HG03175 (cell line): ENCODE measurements at regions not wholly inside any gene's neighbourhood (a gene's known extent, or its start where the extent isn't known, plus 50 kb on each side); places are given as distances from the start of the nearest gene placed in this dataset.

Experiments
- ATAC-seq: cut with Tn5 transposase; IDR thresholded peaks from one replicate; pipeline ENCODE4 v1.9.1; 2021; ENCODE audit warnings: mild to moderate bottlenecking, moderate library complexity; ENCODE audit not compliant: unreplicated experiment

DNA sequence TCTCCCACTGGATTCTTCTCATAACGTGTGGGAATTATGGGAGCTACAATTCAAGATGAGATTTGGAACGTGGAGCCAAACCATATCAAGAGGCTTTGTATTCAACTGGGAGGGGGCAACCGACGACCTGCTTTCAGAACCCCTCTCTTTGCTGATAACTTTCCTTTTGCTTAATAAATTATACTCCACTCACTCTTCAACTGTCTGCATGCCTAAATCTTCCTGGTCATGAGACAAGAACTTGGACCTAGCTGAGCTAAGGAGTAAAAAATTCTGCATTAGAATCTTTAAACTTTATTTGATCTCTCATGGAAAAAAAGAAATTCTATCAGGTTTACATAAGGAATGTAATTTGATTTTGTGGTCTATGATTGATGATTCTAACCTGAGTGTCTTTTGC, 86.7 kb upstream of the CYYR1 start:
- no peak for ATAC-seq

DNA sequence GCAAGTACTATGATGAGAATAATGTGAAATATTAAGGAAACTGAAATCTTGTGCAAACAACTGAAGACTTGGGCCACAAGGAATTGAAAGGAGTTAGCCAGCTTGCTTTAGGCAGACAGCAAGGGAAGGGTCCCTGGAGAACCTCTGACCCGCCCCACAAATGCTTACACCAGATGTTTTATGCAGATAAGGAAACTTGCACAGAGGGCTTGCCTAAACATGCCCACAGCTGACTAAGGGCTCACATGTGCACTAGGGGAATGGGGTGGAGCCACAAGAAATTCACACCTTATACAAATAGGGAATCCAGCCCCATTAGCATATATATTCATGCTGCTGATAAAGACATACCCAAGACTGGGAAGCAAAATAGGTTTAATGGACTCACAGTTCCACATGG, 86.1 kb upstream of the CYYR1 start:
- no peak for ATAC-seq

DNA sequence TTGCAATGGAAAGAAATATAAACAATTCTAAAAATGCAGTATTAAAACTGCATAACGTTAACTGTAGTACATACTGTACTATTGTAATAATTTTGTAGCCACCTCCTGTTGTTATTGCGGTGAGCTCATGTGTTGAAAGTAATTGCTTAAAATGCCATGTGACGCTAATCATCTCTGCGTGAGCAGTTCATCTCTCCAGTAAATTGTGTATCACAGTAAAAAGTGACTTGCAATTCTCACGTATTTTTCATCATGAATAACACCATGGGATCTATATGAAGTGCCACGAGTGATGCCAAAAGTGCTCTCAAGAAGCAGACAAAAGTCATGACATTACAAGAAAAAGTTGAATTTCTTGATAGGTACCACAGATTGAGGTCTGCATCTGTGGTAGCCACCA, 82.4 kb upstream of the CYYR1 start:
- ATAC-seq: no peak

DNA sequence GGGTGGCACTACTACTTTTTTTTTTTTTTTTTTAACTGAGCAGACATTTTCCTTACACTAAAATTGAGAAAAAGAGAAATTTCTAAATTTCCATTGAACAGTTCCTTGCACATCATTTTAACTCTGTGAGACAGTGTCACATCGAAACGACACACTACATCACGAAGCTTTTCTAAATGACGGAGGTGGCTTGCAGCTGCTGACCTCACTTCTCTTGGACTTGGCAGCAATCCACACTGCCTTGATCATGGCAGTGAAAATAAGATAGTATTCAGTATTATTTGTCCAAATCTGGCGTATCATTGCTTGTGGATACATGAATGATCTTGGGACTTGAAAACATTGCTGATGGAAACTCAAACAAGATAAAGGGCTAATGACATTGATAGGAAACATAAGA, 80.3 kb upstream of the CYYR1 start:
- ATAC-seq: no peak

DNA sequence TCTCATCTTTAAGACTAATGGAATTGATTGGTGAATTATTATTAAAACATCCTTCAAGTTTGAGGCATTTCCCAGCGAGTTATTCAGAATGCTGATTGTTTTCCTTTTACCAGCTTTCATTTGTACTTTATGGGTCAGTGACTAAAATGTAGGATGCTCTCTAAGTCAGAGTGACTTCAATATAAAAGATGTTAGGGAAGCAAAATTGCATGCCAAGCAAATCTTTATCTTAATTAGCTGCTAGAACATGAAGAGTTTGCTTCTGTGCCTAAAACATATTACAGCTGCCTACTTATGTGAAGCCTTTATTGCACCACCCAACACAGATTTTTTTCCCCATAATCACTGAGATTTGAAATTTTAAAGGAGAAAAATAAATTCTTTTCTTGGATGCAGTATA, 79.8 kb upstream of the CYYR1 start:
- no peak for ATAC-seq

DNA sequence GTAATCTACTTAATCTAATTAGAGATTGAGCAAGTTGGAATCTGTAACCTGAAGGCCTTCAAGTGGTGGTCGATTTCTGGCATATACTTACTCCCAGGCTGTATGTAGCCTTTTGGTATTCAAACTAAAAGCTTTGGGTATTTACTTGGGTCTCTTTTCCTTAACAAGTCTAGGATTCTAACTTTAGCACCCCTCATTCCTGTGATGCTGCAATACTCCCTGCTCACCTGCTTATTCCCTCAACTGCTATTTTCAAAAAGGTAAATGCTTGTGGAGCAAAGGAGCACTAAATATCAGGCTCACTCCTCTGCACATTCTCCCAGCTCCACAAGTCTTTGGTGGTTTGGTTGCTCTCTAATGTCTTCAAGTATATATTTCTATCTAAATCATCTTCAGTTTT, 68.0 kb upstream of the CYYR1 start:
- ATAC-seq: no peak

DNA sequence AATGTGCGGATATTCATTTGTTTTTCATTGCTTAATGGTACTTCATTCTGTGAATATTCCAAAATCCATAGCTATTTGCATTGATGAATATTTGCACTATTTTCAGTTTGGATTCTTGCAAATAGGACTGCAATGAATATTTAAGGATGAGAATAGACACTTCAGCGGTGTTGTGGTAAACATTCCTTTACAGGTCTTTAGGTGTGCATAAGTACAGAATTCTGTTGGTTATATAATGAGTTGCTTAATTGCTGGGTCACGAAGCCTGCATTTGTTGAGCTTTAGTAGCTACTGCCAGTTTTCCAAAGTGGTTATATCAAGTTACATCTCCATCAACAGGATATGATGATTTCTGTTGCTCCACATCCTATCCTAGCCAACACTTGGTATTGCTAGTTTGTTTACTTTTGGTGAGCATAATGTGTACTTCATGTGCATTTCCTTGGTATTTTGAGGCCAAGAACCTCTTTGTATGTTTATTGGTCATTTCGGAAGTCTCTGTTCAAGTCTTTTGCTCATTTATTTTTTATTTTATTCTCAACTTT, 64.2 kb upstream of the CYYR1 start:
- no peak for ATAC-seq

DNA sequence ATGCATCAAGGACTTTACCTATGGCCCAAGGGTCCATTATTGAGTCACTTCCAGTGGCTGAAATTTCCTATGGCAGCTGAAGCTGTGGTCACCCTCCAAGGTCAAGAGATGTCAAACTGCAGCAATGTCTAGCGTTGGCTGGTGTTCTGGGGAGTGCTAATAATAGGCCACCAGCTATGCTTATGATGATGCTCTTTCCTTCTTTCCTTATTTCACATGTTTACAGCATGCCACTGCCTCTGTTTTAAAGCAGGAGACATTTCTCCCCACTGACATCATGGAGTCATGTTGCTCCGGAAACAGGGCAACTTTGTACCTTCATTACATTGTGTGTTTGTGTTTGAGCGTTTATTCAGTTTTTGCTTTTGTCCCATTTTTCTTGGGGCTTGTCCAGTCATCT, 62.6 kb upstream of the CYYR1 start:
- ATAC-seq: no peak

DNA sequence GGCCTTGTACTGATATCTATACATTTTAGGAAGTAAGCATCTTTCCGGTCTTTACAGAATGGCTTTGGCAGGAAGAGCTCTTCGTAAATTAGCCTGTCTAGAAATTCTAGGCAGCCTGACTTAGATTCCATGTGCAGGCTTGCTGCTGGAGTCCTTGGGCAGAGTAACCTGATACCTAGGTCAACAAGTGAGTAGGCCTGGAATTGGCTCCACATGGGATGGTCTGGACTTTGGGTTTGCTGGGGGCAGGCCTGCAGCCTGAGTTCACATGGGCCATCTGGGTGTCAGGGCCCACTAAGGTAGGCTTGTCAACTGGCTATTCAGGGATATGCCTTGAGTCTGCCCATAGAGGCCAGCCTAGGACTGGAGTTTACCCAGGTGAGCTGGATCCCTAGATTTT, 59.6 kb upstream of the CYYR1 start:
- no peak for ATAC-seq

DNA sequence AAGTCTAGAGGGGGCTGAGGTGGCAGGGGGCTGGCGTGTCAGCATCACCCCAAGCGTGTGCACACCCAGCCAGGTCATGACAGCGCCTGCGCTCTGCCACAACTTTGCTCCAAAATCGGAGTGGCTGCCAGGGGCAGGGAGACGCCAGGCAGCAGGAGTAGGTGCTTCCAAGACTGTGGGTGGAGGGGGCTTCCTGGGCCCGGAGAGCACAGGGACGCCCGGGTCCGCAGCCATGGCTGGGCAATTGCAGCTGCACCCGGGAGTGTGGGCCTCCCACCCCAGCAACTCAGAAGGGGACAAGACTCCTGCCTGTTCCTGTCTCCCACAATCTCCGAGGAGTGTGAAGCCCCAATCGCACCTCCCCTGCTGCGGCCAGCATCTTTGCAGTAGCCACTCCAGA, 53.1 kb upstream of the CYYR1 start:
- no peak for ATAC-seq

DNA sequence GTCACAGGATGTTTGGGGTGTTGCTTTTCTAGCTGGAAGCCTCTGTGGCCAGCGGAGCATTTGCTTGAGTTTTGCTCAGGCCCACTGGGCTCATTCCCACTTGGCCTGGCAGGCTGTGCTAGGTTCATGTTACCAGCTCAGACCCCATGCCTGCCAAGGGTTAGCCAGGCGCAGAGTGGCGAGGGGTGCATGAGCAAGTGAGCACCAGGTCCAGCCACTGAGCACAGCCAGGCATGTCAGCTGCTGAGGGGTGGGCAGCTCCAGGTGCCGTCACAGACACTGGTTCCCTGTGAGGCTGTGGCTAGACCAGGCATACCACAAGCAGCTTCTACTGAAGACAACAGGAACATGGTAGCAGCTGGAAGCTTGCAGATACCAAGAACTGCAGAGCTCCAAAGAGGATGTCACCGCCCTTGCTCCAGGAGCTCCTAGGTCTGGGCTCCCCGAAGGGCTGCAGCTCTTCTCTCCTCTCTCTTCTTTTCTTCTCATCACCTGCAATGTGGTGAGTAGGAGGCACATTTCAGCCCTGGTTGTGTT, 52.0 kb upstream of the CYYR1 start:
- no peak for ATAC-seq
